Neuronal stem cell (in vitro differentiated cells): ENCODE measurements at regions not wholly inside any gene's neighbourhood (a gene's known extent, or its start where the extent isn't known, plus 50 kb on each side); places are given as distances from the start of the nearest gene placed in this dataset.

Experiments used
- DNase-seq: peaks from one replicate; pipeline ENCODE4 v3.0.0-alpha.2; 2013; ENCODE audit warnings: low spot score
- H2AFZ ChIP-seq: one replicate; pipeline ENCODE4 v1.6.1; 2013; ENCODE audit warnings: mild to moderate bottlenecking, low read length, inconsistent platforms
- H2AK5ac ChIP-seq: 2 replicates; pipeline ENCODE4 v1.6.1; 2013; ENCODE audit warnings: low read depth, mild to moderate bottlenecking, inconsistent platforms, low read length, moderate library complexity, mixed read lengths
- H2BK120ac ChIP-seq: 2 replicates; pipeline ENCODE4 v1.6.1; 2013; ENCODE audit warnings: low read depth, mild to moderate bottlenecking, inconsistent platforms, low read length, moderate library complexity, mixed read lengths
- H2BK12ac ChIP-seq: one replicate; pipeline ENCODE4 v1.6.1; 2013; ENCODE audit warnings: low read length, inconsistent platforms
- H2BK15ac ChIP-seq: 2 replicates; pipeline ENCODE4 v1.6.1; 2013; ENCODE audit warnings: mild to moderate bottlenecking, low read length, inconsistent platforms, mixed read lengths
- H2BK5ac ChIP-seq: one replicate; pipeline ENCODE4 v1.6.1; 2013; ENCODE audit warnings: inconsistent platforms, mild to moderate bottlenecking, low read length, moderate library complexity
- H3K14ac ChIP-seq: one replicate; pipeline ENCODE4 v1.6.1; 2013; ENCODE audit warnings: low read length, inconsistent platforms
- H3K18ac ChIP-seq: 2 replicates; pipeline ENCODE4 v1.6.1; 2013; ENCODE audit warnings: low read length, inconsistent platforms
- H3K23ac ChIP-seq: 2 replicates; pipeline ENCODE4 v1.6.1; 2013; ENCODE audit warnings: low read depth, mild to moderate bottlenecking, mixed read lengths, low read length, inconsistent platforms; ENCODE audit not compliant: poor library complexity
- H3K27ac ChIP-seq: replicated peaks from 3 replicates; pipeline ENCODE4 v1.5.1; 2013; ENCODE audit warnings: low read length, inconsistent platforms
- H3K27me3 ChIP-seq, 3 experiments: 2 replicates each; pipeline ENCODE4 v1.6.1; 2013; ENCODE audit warnings: low read length in 3 of 3, mild to moderate bottlenecking in 2 of 3, inconsistent platforms in 1 of 3, low read depth in 1 of 3, mixed read lengths in 1 of 3, moderate library complexity in 1 of 3; ENCODE audit not compliant: control insufficient read depth in 3 of 3, insufficient read depth in 3 of 3
- H3K36me3 ChIP-seq, 2 donors: replicated peaks in 1 of 2; 2 replicates each; pipeline ENCODE4 v1.6.1; 2013; ENCODE audit warnings: low read length in 2 of 2; ENCODE audit not compliant: control insufficient read depth in 2 of 2, insufficient read depth in 2 of 2
- H3K4ac ChIP-seq: 2 replicates; pipeline ENCODE4 v1.6.1; 2013; ENCODE audit warnings: inconsistent platforms, mild to moderate bottlenecking, low read length, moderate library complexity
- H3K4me1 ChIP-seq, 2 donors: 1 replicate in 1 of 2; 2 replicates in 1 of 2; pipeline ENCODE4 v1.6.1; 2013; ENCODE audit warnings: low read length in 2 of 2, low read depth in 1 of 2; ENCODE audit not compliant: control insufficient read depth in 2 of 2, insufficient read depth in 1 of 2
- H3K4me2 ChIP-seq: one replicate; pipeline ENCODE4 v1.6.1; 2013; ENCODE audit warnings: mild to moderate bottlenecking, low read length, inconsistent platforms; ENCODE audit not compliant: insufficient read depth, poor library complexity, severe bottlenecking
- H3K4me3 ChIP-seq, 2 donors: 2 replicates each; pipeline ENCODE4 v1.5.1; 2013; ENCODE audit warnings: low read length in 2 of 2, mild to moderate bottlenecking in 2 of 2, inconsistent platforms in 1 of 2, moderate library complexity in 1 of 2
- H3K79me1 ChIP-seq: one replicate; pipeline ENCODE4 v1.6.1; 2013; ENCODE audit warnings: low read depth, mild to moderate bottlenecking, inconsistent platforms, low read length, moderate library complexity
- H3K9ac ChIP-seq: one replicate; pipeline ENCODE4 v1.6.1; 2013; ENCODE audit warnings: mild to moderate bottlenecking, low read depth, low read length, inconsistent platforms; ENCODE audit not compliant: poor library complexity
- H3K9me3 ChIP-seq, 2 donors: replicated peaks in 1 of 2; 2 replicates each; pipeline versions ENCODE3 to v1.6.1; 2013; ENCODE audit warnings: low read length in 2 of 2, mild to moderate bottlenecking in 2 of 2, inconsistent platforms in 1 of 2, low read depth in 1 of 2, mixed read lengths in 1 of 2, moderate library complexity in 1 of 2; ENCODE audit not compliant: control insufficient read depth in 2 of 2, insufficient read depth in 1 of 2
- H4K8ac ChIP-seq: one replicate; pipeline ENCODE4 v1.6.1; 2013; ENCODE audit warnings: low read depth, mild to moderate bottlenecking, inconsistent platforms, low read length, moderate library complexity
- H4K91ac ChIP-seq: one replicate; pipeline ENCODE4 v1.6.1; 2013; ENCODE audit warnings: low read length, low read depth, mild to moderate bottlenecking, inconsistent platforms; ENCODE audit not compliant: poor library complexity
- WGBS, 2 donors: extraction: QIAGEN DNeasy Blood & Tissue Kit; methylation state at CpG; one replicate each; pipeline ENCODE4 v1.1.7; 2013; ENCODE audit warnings: missing lambda C conversion rate in 2 of 2, mixed read lengths in 1 of 2; ENCODE audit not compliant: insufficient read length in 2 of 2, insufficient replicate concordance in 1 of 2; ENCODE audit errors: extremely low coverage in 2 of 2; 5-methylcytosine and 5-hydroxymethylcytosine counted together

GRCh38 chr2:239558661-239559060 is 157.8 kb upstream of the HDAC4 start:
- Histone ChIP-seq H3K4me1 (no peaks in the 10 kb centered on the region), H4K8ac (no peak overlapping the region), H3K4me2 (no peak overlapping the region), H2AFZ (no peak overlapping the region), H3K4me3 (no peak overlapping the region), H3K79me1 (no peaks in the 10 kb centered on the region), H2BK5ac (no peak overlapping the region), H3K14ac (no peak overlapping the region), H2BK12ac (no peak overlapping the region), H3K9ac (no peak overlapping the region), H3K4ac (no peak overlapping the region), H3K27ac (no peak overlapping the region), H3K27me3 (peaks cover 0 to 29% (median 0%) of the 10 kb centered on the region in 3 experiments), H3K36me3 (no peaks in the 10 kb centered on the region), H4K91ac (no peak overlapping the region), H3K9me3 (no peaks in the 10 kb centered on the region), H3K23ac (peak overlapping the region; percentile 25), H3K18ac (no peak overlapping the region), H2AK5ac (no peak overlapping the region), H2BK120ac (no peak overlapping the region), H2BK15ac (no peak overlapping the region)
- DNase-seq = no peak
- no CpG with 5 or more reads among the region's 12 CpGs for WGBS, 2 donors

- Histone ChIP-seq H3K4me1 (no peaks in the 10 kb centered on the region), H3K14ac (no peak overlapping the region), H3K79me1 (no peaks in the 10 kb centered on the region), H3K9ac (no peak overlapping the region), H4K8ac (no peak overlapping the region), H3K4me2 (no peak overlapping the region), H3K18ac (no peak overlapping the region), H3K27ac (no peak overlapping the region), H2BK120ac (no peak overlapping the region), H4K91ac (no peak overlapping the region), H3K9me3 (no peaks in the 10 kb centered on the region), H3K27me3 (peaks cover 0 to 29% (median 0%) of the 10 kb centered on the region in 3 experiments), H3K4me3 (no peak overlapping the region), H3K4ac (no peak overlapping the region), H2BK5ac (no peak overlapping the region), H2BK12ac (no peak overlapping the region), H2AFZ (no peak overlapping the region), H2AK5ac (no peak overlapping the region), H3K36me3 (no peaks in the 10 kb centered on the region), H2BK15ac (no peak overlapping the region), H3K23ac (no peak overlapping the region)
- DNase-seq = no peak
- no CpG with 5 or more reads among the region's 5 CpGs for WGBS, 2 donors
Observed at GRCh38 chr2:239557516-239557915, 156.7 kb upstream of the HDAC4 start.

- H2BK5ac ChIP-seq = no peak overlapping the region
- no peak overlapping the region for H2AFZ ChIP-seq
- no peaks in the 10 kb centered on the region for H3K79me1 ChIP-seq
- H3K27ac ChIP-seq = no peak overlapping the region
- peaks cover 0 to 24% (median 0%) of the 10 kb centered on the region in 3 experiments for H3K27me3 ChIP-seq
- no peaks in the 10 kb centered on the region for H3K4me1 ChIP-seq
- H3K4me3 ChIP-seq = no peak overlapping the region
- no peak overlapping the region for H2AK5ac ChIP-seq
- H3K14ac ChIP-seq = no peak overlapping the region
- no peak overlapping the region for H3K9ac ChIP-seq
- no peak overlapping the region for H2BK12ac ChIP-seq
- no peak overlapping the region for H3K23ac ChIP-seq
- H3K4me2 ChIP-seq = no peak overlapping the region
- no peak overlapping the region for H2BK120ac ChIP-seq
- no peak overlapping the region for H4K91ac ChIP-seq
- H3K36me3 ChIP-seq = no peaks in the 10 kb centered on the region
- H3K9me3 ChIP-seq = no peaks in the 10 kb centered on the region
- no CpG with 5 or more reads among the region's 6 CpGs for WGBS, 2 donors
- H2BK15ac ChIP-seq = no peak overlapping the region
- no peak for DNase-seq
- no peak overlapping the region for H4K8ac ChIP-seq
- no peak overlapping the region for H3K18ac ChIP-seq
- H3K4ac ChIP-seq = no peak overlapping the region
Observed at GRCh38 chr2:239555571-239555905, 154.7 kb upstream of the HDAC4 start.

GRCh38 chr2:239554766-239555570 is 154.1 kb upstream of the HDAC4 start:
- H3K79me1 ChIP-seq = no peaks in the 10 kb centered on the region
- WGBS, 2 donors = no CpG with 5 or more reads among the region's 8 CpGs
- H2BK12ac ChIP-seq = peak overlapping the region; percentile 63

More at GRCh38 chr2:239554766-239555570, 154.1 kb upstream of the HDAC4 start:
- Histone ChIP-seq H4K91ac (no peak overlapping the region), H3K18ac (peak overlapping the region; percentile 30), H2BK120ac (no peak overlapping the region), H2BK5ac (no peak overlapping the region), H3K9me3 (no peaks in the 10 kb centered on the region), H3K4me1 (no peaks in the 10 kb centered on the region), H2BK15ac (no peak overlapping the region), H3K14ac (no peak overlapping the region), H3K27me3 (peaks cover 0 to 24% (median 0%) of the 10 kb centered on the region in 3 experiments), H2AK5ac (no peak overlapping the region), H3K36me3 (no peaks in the 10 kb centered on the region), H3K4me3 (no peak overlapping the region), H3K4ac (no peak overlapping the region), H3K4me2 (no peak overlapping the region), H4K8ac (no peak overlapping the region), H3K9ac (no peak overlapping the region), H3K27ac (no peak overlapping the region), H2AFZ (no peak overlapping the region), H3K23ac (no peak overlapping the region)
- no peak for DNase-seq
